CD14-positive monocyte (primary cell): ENCODE measurements at regions not wholly inside any gene's neighbourhood (a gene's known extent, or its start where the extent isn't known, plus 50 kb on each side); places are given as distances from the start of the nearest gene placed in this dataset.

ENCODE experiments used
- DNase-seq, 3 donors: peaks; one replicate each; pipeline ENCODE4 v3.0.0-alpha.2; 2011 to 2022
- H2AFZ ChIP-seq: 2 replicates; pipeline ENCODE4 v1.6.0; 2012; ENCODE audit warnings: mild to moderate bottlenecking, low read depth, low read length, inconsistent platforms; ENCODE audit not compliant: insufficient read depth, poor library complexity, severe bottlenecking
- H3K27ac ChIP-seq, 2 donors: 1 replicate in 1 of 2; 2 replicates in 1 of 2; pipeline ENCODE4 v1.5.1; 2012 to 2013; ENCODE audit warnings: low read length in 2 of 2, control low read depth in 1 of 2, inconsistent platforms in 1 of 2, low read depth in 1 of 2, mild to moderate bottlenecking in 1 of 2
- H3K27me3 ChIP-seq, 2 donors: one replicate each; pipeline versions ENCODE4 v1.6.0 to v1.6.1; 2011 to 2013; ENCODE audit warnings: low read length in 2 of 2; ENCODE audit not compliant: control insufficient read depth in 2 of 2, insufficient read depth in 2 of 2
- H3K36me3 ChIP-seq, 2 donors: replicated peaks in 1 of 2; 1 replicate in 1 of 2; 2 replicates in 1 of 2; pipeline versions ENCODE4 v1.5.1 to v1.6.1; 2012 to 2013; ENCODE audit warnings: low read length in 2 of 2, control low read depth in 1 of 2, inconsistent platforms in 1 of 2, mild to moderate bottlenecking in 1 of 2; ENCODE audit not compliant: insufficient read depth in 2 of 2, control insufficient read depth in 1 of 2
- H3K4me1 ChIP-seq, 2 donors: 1 replicate in 1 of 2; 2 replicates in 1 of 2; pipeline versions ENCODE4 v1.5.1 to v1.6.1; 2012 to 2013; ENCODE audit warnings: low read length in 2 of 2, control low read depth in 1 of 2, inconsistent platforms in 1 of 2, mild to moderate bottlenecking in 1 of 2, moderate library complexity in 1 of 2; ENCODE audit not compliant: insufficient read depth in 2 of 2, control insufficient read depth in 1 of 2
- H3K4me2 ChIP-seq: replicated peaks from 2 replicates; pipeline ENCODE3; 2012; ENCODE audit warnings: low read length, moderate library complexity, mild to moderate bottlenecking; ENCODE audit not compliant: poor library complexity, severe bottlenecking; ENCODE audit errors: extremely low read depth
- H3K4me3 ChIP-seq, 3 experiments: fragments of 200-600 bp in 1 of 3; sonication (generic) in 1 of 3; replicated peaks in 1 of 3; 1 replicate in 2 of 3; 2 replicates in 1 of 3; pipeline ENCODE4 v1.5.1; 2011 to 2013; ENCODE audit warnings: low read length in 3 of 3, mild to moderate bottlenecking in 3 of 3, control low read depth in 2 of 3, low read depth in 2 of 3, inconsistent platforms in 1 of 3, moderate library complexity in 1 of 3
- H3K79me2 ChIP-seq: 2 replicates; pipeline ENCODE4 v1.6.0; 2012; ENCODE audit warnings: mild to moderate bottlenecking, control low read depth, inconsistent platforms, low read length, moderate library complexity; ENCODE audit not compliant: insufficient read depth
- H3K9ac ChIP-seq: 2 replicates; pipeline ENCODE4 v1.6.0; 2017; ENCODE audit warnings: low read length, mild to moderate bottlenecking; ENCODE audit not compliant: insufficient read depth, poor library complexity, severe bottlenecking
- H3K9me3 ChIP-seq, 2 donors: replicated peaks in 1 of 2; 1 replicate in 1 of 2; 2 replicates in 1 of 2; pipeline versions ENCODE4 v1.5.1 to v1.6.1; 2012 to 2013; ENCODE audit warnings: low read length in 2 of 2, control low read depth in 1 of 2; ENCODE audit not compliant: control insufficient read depth in 1 of 2, insufficient read depth in 1 of 2
- H4K20me1 ChIP-seq: 2 replicates; pipeline ENCODE4 v1.6.0; 2012; ENCODE audit warnings: mild to moderate bottlenecking, low read length, control low read depth, moderate library complexity; ENCODE audit not compliant: insufficient read depth
- H3K27ac Mint-ChIP-seq, 7 donors: one replicate each; pipeline ENCODE4 v1.8.0; 2020; ENCODE audit warnings: mild to moderate bottlenecking in 7 of 7, mixed read lengths in 7 of 7, moderate library complexity in 6 of 7, inconsistent platforms in 2 of 7
- H3K27me3 Mint-ChIP-seq, 3 donors: one replicate each; pipeline ENCODE4 v1.8.0; 2021 to 2022; ENCODE audit warnings: low read depth in 3 of 3, mild to moderate bottlenecking in 3 of 3, mixed read lengths in 3 of 3, moderate library complexity in 3 of 3, inconsistent platforms in 1 of 3
- H3K36me3 Mint-ChIP-seq, 2 donors: one replicate each; pipeline ENCODE4 v1.8.0; 2020; ENCODE audit warnings: mixed read lengths in 2 of 2, inconsistent platforms in 1 of 2, mild to moderate bottlenecking in 1 of 2
- H3K4me1 Mint-ChIP-seq: one replicate; pipeline ENCODE4 v1.8.0; 2020; ENCODE audit warnings: mild to moderate bottlenecking, mixed read lengths
- H3K4me3 Mint-ChIP-seq, 2 donors: one replicate each; pipeline ENCODE4 v1.8.0; 2020; ENCODE audit warnings: mild to moderate bottlenecking in 2 of 2, mixed read lengths in 2 of 2, moderate library complexity in 1 of 2
- H3K9me3 Mint-ChIP-seq, 7 donors: one replicate each; pipeline ENCODE4 v1.8.0; 2020 to 2022; ENCODE audit warnings: mixed read lengths in 7 of 7, mild to moderate bottlenecking in 6 of 7, moderate library complexity in 6 of 7, inconsistent platforms in 2 of 7
- WGBS: methylation state at CpG from one replicate; pipeline ENCODE4 v1.1.5; 2013; ENCODE audit warnings: missing lambda C conversion rate; ENCODE audit not compliant: insufficient coverage; 5-methylcytosine and 5-hydroxymethylcytosine counted together
- intact Hi-C, 2 donors: fragments of 100-400 bp; cut with micrococcal nuclease; formaldehyde crosslinking; loops; one replicate each; pipeline versions ENCODE4 v1.15.0 to v1.15.1; 2023
- TF ChIP-seq, protein P1 (sequence below): fragments of 200-600 bp; IDR thresholded peaks from one replicate; pipeline ENCODE4 v1.8.0; 2022; ENCODE audit warnings: antibody characterized with exemption, mild to moderate bottlenecking

DNA sequence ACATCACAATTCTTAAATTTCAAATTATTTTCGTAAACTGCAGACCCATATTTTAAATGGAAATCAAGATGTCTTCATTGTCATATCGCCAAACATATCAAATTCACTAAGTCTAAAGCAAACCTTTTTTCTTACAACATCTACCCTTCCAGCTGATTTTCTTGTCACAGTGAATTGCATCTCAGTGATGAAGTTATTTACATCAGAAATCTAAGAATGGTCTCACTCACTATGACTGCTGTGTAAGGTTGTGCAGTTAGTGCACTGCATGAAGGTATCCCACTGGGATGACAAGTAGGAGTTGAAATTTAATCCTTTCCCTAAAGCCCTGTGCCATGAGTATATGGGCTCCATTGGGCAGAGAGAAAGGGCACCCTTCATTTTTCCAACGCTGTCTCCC, 399.4 kb upstream of the ITGA1 start:
- Histone ChIP-seq H4K20me1 (no peaks in the 10 kb centered on the region), H3K9ac (no peak overlapping the region), H3K27ac (no peak overlapping the region), H2AFZ (no peak overlapping the region), H3K4me1 (no peaks in the 10 kb centered on the region), H3K36me3 (no peaks in the 10 kb centered on the region), H3K27me3 (no peaks in the 10 kb centered on the region), H3K79me2 (no peaks in the 10 kb centered on the region), H3K4me3 (no peak overlapping the region), H3K4me2 (no peak overlapping the region), H3K9me3 (no peaks in the 10 kb centered on the region)
- no peaks in the 10 kb centered on the region for H3K36me3 Mint-ChIP-seq
- H3K4me3 Mint-ChIP-seq: no peak overlapping the region
- no peak overlapping the region for H3K27ac Mint-ChIP-seq
- TF ChIP-seq, protein P1, sequence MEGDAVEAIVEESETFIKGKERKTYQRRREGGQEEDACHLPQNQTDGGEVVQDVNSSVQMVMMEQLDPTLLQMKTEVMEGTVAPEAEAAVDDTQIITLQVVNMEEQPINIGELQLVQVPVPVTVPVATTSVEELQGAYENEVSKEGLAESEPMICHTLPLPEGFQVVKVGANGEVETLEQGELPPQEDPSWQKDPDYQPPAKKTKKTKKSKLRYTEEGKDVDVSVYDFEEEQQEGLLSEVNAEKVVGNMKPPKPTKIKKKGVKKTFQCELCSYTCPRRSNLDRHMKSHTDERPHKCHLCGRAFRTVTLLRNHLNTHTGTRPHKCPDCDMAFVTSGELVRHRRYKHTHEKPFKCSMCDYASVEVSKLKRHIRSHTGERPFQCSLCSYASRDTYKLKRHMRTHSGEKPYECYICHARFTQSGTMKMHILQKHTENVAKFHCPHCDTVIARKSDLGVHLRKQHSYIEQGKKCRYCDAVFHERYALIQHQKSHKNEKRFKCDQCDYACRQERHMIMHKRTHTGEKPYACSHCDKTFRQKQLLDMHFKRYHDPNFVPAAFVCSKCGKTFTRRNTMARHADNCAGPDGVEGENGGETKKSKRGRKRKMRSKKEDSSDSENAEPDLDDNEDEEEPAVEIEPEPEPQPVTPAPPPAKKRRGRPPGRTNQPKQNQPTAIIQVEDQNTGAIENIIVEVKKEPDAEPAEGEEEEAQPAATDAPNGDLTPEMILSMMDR: no peak
- 92% methylated on average over 2 of the region's 3 CpGs for WGBS
- no peaks in the 10 kb centered on the region for H3K4me1 Mint-ChIP-seq
- H3K27me3 Mint-ChIP-seq: no peaks in the 10 kb centered on the region
- intact Hi-C loops: no loop called here
- DNase-seq: no peak
- peaks cover 0 to 2% (median 0%) of the 10 kb centered on the region in 7 donors for H3K9me3 Mint-ChIP-seq

DNA sequence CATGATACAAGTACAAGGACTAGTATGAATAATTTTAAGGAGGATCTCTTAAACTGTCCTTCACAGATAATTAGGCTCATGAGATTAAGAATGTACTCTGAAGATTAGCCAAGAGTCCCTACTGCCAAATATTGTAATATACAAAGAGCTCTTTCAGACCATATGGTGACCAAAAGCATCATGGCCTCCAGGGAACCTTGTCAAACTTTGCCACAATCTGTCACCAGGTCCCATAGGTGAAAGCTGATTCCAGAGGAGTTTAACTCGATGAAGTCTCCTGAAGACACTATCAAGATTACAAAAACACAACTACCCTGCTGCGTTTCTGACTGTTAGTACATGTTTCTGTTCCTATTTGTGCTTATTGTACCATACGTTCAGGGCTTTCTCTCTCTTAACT, 395.4 kb upstream of the ITGA1 start:
- no peak overlapping the region for H3K27ac ChIP-seq
- Mint-ChIP-seq H3K4me1 (no peaks in the 10 kb centered on the region), H3K27me3 (no peaks in the 10 kb centered on the region), H3K9me3 (peaks cover 0 to 5% (median under 1%) of the 10 kb centered on the region in 7 donors), H3K36me3 (no peaks in the 10 kb centered on the region), H3K4me3 (no peak overlapping the region), H3K27ac (no peak overlapping the region)
- no peak overlapping the region for H3K4me3 ChIP-seq
- WGBS: no CpG with 5 or more reads among the region's 3 CpGs
- H4K20me1 ChIP-seq: no peaks in the 10 kb centered on the region
- no peaks in the 10 kb centered on the region for H3K79me2 ChIP-seq
- no peaks in the 10 kb centered on the region for H3K27me3 ChIP-seq
- DNase-seq: no peak
- H3K4me1 ChIP-seq: no peaks in the 10 kb centered on the region
- TF ChIP-seq, protein P1: no peak
- no peaks in the 10 kb centered on the region for H3K36me3 ChIP-seq
- no peak overlapping the region for H3K9ac ChIP-seq
- H3K9me3 ChIP-seq: peaks cover 0 to under 1% of the 10 kb centered on the region in 2 donors
- intact Hi-C loops: no loop called here
- no peak overlapping the region for H2AFZ ChIP-seq
- no peak overlapping the region for H3K4me2 ChIP-seq
